ENCODE measurements at regions not wholly inside any gene's neighbourhood (a gene's known extent, or its start where the extent isn't known, plus 50 kb on each side); places are given as distances from the start of the nearest gene placed in this dataset.

GRCh38 chr4:44100456-44100855 is 348.2 kb downstream of the KCTD8 start:
- in situ Hi-C loops (cut with MboI) (no loop called here), intact Hi-C loops (cut with micrococcal nuclease; ENCODE audit: unreplicated experiment) (no loop called here)
- SMC1A ChIA-PET (ENCODE audit: uncharacterized antibody, unreplicated experiment) = no interaction called here
- no peak for TF ChIP-seq CHD4 (IDR thresholded peaks at IDR 0.05)
- TF ChIP-seq NR2C1 (IDR thresholded peaks at IDR 0.05) = no peak
- TF ChIP-seq NFIC (IDR thresholded peaks at IDR 0.05; ENCODE audit: low read depth, low read length) = no peak
- TF ChIP-seq SMAD1 (IDR thresholded peaks at IDR 0.05; ENCODE audit: low read depth, partially characterized antibody) = no peak
- TF ChIP-seq CTCF (IDR thresholded peaks at IDR 0.05 in 2 of 3, conservative IDR thresholded peaks at IDR 0.05 in 1 of 3; ENCODE audit: control insufficient read depth in 2 of 3, extremely low read depth in 1 of 3, insufficient read depth in 1 of 3, low read depth in 3 of 3, low read length in 3 of 3) = no peak
- no peak for TF ChIP-seq ZBTB4 (CRISPR knock-in tag; IDR thresholded peaks at IDR 0.05)
- no peak for TF ChIP-seq SMAD5 (IDR thresholded peaks at IDR 0.05; ENCODE audit: low read depth)
- no peak for TF ChIP-seq ELK1 (IDR thresholded peaks at IDR 0.05; ENCODE audit: low read depth, low read length)
- no peak for TF ChIP-seq BCLAF1 (IDR thresholded peaks at IDR 0.05)
- no peak for TF ChIP-seq IKZF2 (IDR thresholded peaks at IDR 0.05)
- TF ChIP-seq LARP7 (IDR thresholded peaks at IDR 0.05) = no peak
- no peak for TF ChIP-seq TCF7 (IDR thresholded peaks at IDR 0.05; ENCODE audit: borderline replicate concordance)
- no peak for TF ChIP-seq MXI1 (IDR thresholded peaks at IDR 0.05; ENCODE audit: low read depth, low read length)
- TF ChIP-seq CBX5 (IDR thresholded peaks at IDR 0.05; ENCODE audit: low read depth) = no peak
- no peak for TF ChIP-seq WRNIP1 (IDR thresholded peaks at IDR 0.05; ENCODE audit: borderline replicate concordance, low read depth, low read length)
- no peak for TF ChIP-seq KLF5 (IDR thresholded peaks at IDR 0.05; ENCODE audit: partially characterized antibody)
- no peak for TF ChIP-seq ZNF274 (IDR thresholded peaks at IDR 0.05; ENCODE audit: insufficient read depth, insufficient read length)
- H3K27ac ChIP-seq (ENCODE audit: control insufficient read depth, insufficient read depth) = no peak overlapping the region
- H3K4me1 ChIP-seq (ENCODE audit: control insufficient read depth, insufficient read depth, low read length) = no peaks in the 10 kb centered on the region
- no peak overlapping the region for H2AFZ ChIP-seq (ENCODE audit: control insufficient read depth, low read depth, low read length)
- POLR2A ChIA-PET = no interaction called here
- no TSS peak for BruUV-seq (replicated peaks)
- no peaks in the 10 kb centered on the region for H4K20me1 ChIP-seq (ENCODE audit: control insufficient read depth, insufficient read depth)
- FAIRE-seq (no peak), DNase-seq (ENCODE audit: low read depth, low spot score) (no peak), ATAC-seq (no peak)
- H3K27me3 ChIP-seq (replicated peaks in 1 of 2; ENCODE audit: control insufficient read depth in 2 of 2, insufficient read depth in 2 of 2, low read length in 1 of 2) = no peaks in the 10 kb centered on the region
- no peak overlapping the region for H3K4me3 ChIP-seq
- no peak overlapping the region for H3K9ac ChIP-seq (ENCODE audit: control insufficient read depth, insufficient read depth, low read length)
- no peaks in the 10 kb centered on the region for H3K79me2 ChIP-seq (ENCODE audit: control insufficient read depth, insufficient read depth, low read length)
- CTCF ChIA-PET = no interaction called here
- under 1% methylated on average over 6 of the region's 6 CpGs for WGBS (ENCODE audit: insufficient coverage, insufficient replicate concordance, low lambda C conversion rate, missing lambda C conversion rate)
- RAD21 ChIA-PET (ENCODE audit: unreplicated experiment) = no interaction called here
- no peaks in the 10 kb centered on the region for H3K9me3 ChIP-seq (replicated peaks; ENCODE audit: control insufficient read depth, insufficient read depth, low read length)
- no peaks in the 10 kb centered on the region for H3K36me3 ChIP-seq (ENCODE audit: control insufficient read depth in 2 of 2, insufficient read depth in 2 of 2, low read length in 1 of 2)
- H3K4me2 ChIP-seq (ENCODE audit: control insufficient read depth, insufficient read depth) = no peak overlapping the region

Data from GM12878 (cell line).